Tibial nerve (tissue), 4 donors: ENCODE measurements at regions not wholly inside any gene's neighbourhood (a gene's known extent, or its start where the extent isn't known, plus 50 kb on each side); places are given as distances from the start of the nearest gene placed in this dataset.
A peak's percentile ranks its signal among the peaks of the same experiment; 100 is the strongest.

Experiments
- DNase-seq, 2 donors: peaks; one replicate each; pipeline ENCODE4 v3.0.0-alpha.2; 2019; ENCODE audit warnings: low spot score in 2 of 2
- H3K27ac ChIP-seq, 4 donors: fragments of 200-600 bp; sonication (generic) in 3 of 4; one replicate each; pipeline ENCODE4 v1.5.1; 2017 to 2019; ENCODE audit warnings: mild to moderate bottlenecking in 1 of 4
- H3K27me3 ChIP-seq, 2 donors: fragments of 200-600 bp; sonication (generic) in 1 of 2; one replicate each; pipeline versions ENCODE4 v1.5.1 to v1.6.0; 2017 to 2019
- H3K36me3 ChIP-seq, 3 donors: fragments of 200-600 bp; sonication (generic); one replicate each; pipeline ENCODE4 v1.5.1; 2018 to 2019
- H3K4me1 ChIP-seq, 4 donors: fragments of 200-600 bp; sonication (generic) in 3 of 4; one replicate each; pipeline ENCODE4 v1.5.1; 2017 to 2019
- H3K4me3 ChIP-seq, 4 donors: fragments of 200-600 bp; sonication (generic) in 3 of 4; one replicate each; pipeline ENCODE4 v1.5.1; 2017 to 2019; ENCODE audit warnings: mild to moderate bottlenecking in 1 of 4, moderate library complexity in 1 of 4
- H3K9me3 ChIP-seq, 4 donors: fragments of 200-600 bp; sonication (generic) in 3 of 4; one replicate each; pipeline ENCODE4 v1.5.1; 2017 to 2019
- EP300 ChIP-seq, 2 donors: sonication (generic); formaldehyde crosslinking; IDR thresholded peaks; one replicate each; pipeline ENCODE4 v1.6.1; 2017; ENCODE audit warnings: antibody characterized with exemption in 2 of 2, mild to moderate bottlenecking in 1 of 2
- POLR2A ChIP-seq, 2 donors: fragments of 450-650 bp; IDR thresholded peaks; one replicate each; pipeline ENCODE4 v1.6.1; 2017; ENCODE audit warnings: antibody characterized with exemption in 2 of 2, mild to moderate bottlenecking in 2 of 2, moderate library complexity in 2 of 2
- WGBS, 2 donors: methylation state at CpG; one replicate each; pipeline ENCODE4 v1.1.5; 2018; 5-methylcytosine and 5-hydroxymethylcytosine counted together
- TF ChIP-seq, protein P1 (sequence below), 5 experiments: fragments of 200-600 bp in 3 of 5; fragments of 450-650 bp in 2 of 5; sonication (generic) in 3 of 5; IDR thresholded peaks; one replicate each; pipeline ENCODE4 v1.5.1; 2016 to 2019; ENCODE audit warnings: antibody characterized with exemption in 5 of 5, mild to moderate bottlenecking in 3 of 5, moderate library complexity in 2 of 5

DNA sequence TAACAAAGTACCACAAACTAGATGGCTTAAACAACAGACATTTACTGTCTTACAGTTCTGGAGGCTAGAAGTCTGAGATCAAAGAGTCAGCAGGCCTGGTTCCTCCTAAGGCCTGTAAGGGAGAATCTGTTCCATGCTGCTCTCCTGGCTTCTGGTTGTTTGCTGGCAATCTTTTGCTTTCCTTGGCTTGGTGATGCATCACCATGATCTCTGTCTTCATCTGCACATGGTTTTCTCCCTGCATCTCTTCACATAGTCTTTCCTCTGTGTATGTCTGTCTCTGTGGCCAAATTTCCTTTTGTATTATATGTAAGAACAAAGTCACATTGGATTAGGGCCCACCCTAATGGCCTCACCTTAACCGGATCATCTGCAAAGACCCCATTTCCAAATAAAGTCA, 168.5 kb downstream of the CAPZA3 start:
- H3K4me3 ChIP-seq: no peak overlapping the region
- H3K27me3 ChIP-seq: no peaks in the 10 kb centered on the region
- TF ChIP-seq, protein P1, sequence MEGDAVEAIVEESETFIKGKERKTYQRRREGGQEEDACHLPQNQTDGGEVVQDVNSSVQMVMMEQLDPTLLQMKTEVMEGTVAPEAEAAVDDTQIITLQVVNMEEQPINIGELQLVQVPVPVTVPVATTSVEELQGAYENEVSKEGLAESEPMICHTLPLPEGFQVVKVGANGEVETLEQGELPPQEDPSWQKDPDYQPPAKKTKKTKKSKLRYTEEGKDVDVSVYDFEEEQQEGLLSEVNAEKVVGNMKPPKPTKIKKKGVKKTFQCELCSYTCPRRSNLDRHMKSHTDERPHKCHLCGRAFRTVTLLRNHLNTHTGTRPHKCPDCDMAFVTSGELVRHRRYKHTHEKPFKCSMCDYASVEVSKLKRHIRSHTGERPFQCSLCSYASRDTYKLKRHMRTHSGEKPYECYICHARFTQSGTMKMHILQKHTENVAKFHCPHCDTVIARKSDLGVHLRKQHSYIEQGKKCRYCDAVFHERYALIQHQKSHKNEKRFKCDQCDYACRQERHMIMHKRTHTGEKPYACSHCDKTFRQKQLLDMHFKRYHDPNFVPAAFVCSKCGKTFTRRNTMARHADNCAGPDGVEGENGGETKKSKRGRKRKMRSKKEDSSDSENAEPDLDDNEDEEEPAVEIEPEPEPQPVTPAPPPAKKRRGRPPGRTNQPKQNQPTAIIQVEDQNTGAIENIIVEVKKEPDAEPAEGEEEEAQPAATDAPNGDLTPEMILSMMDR (IDR thresholded peaks at IDR 0.05): no peak
- TF ChIP-seq POLR2A (IDR thresholded peaks at IDR 0.05): no peak
- TF ChIP-seq EP300 (IDR thresholded peaks at IDR 0.05): no peak
- WGBS, 2 donors: 70 to 89% methylated on average over 1 of the region's 1 CpG
- peaks cover 0 to 17% (median 0%) of the 10 kb centered on the region in 4 donors for H3K9me3 ChIP-seq
- H3K36me3 ChIP-seq: no peaks in the 10 kb centered on the region
- H3K4me1 ChIP-seq: no peaks in the 10 kb centered on the region
- H3K27ac ChIP-seq: no peak overlapping the region
- DNase-seq: peak in 1 of 2 donors; percentile 19

DNA sequence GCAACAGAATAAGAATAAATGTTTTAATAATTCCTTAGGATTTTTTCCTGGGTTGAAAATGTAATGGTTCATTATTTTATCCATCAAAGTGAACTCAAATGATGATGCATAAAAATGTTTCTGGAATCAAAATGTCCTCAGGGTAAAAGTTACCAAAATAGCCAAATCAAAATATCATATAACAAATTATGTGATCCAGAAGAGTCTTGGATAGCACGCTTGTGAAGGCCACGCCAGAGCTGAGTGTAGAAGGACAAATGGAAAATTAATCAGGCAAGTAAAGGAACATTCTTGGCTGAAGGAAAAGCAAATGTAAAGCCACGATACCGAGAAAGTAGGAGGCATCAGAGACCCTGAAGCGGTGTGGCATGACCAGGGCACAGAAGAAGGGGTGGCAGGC, 169.2 kb downstream of the CAPZA3 start:
- peak overlapping the region in 2 of 4 donors; percentile 47 to 57 for H3K27ac ChIP-seq
- 74 to 79% methylated on average over 5 of the region's 5 CpGs for WGBS, 2 donors

DNA sequence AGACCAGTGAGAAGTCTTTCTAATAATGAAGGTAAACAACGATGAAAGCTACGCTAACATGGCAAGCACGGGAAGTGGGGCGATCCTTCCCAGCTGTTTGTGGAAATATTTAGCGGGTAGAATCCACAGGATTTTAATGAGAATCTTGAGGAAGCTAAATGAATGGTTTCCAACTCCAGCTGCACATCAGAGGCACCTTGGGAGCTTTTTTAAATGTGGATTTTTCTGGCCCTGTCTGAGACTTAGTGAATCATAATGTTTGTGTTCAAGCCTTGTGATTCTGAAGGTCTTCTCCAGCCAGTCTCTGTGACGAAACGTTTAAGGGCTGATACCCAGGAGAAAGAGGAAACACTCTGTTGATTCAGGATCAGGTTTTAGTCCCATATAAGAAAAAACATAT, 169.8 kb downstream of the CAPZA3 start:
- no peak for DNase-seq
- H3K9me3 ChIP-seq: peaks cover 0 to 13% (median 0%) of the 10 kb centered on the region in 4 donors
- H3K4me3 ChIP-seq: no peak overlapping the region
- H3K36me3 ChIP-seq: no peaks in the 10 kb centered on the region
- 85 to 86% methylated on average over 7 of the region's 7 CpGs for WGBS, 2 donors
- H3K27me3 ChIP-seq: no peaks in the 10 kb centered on the region
- TF ChIP-seq POLR2A (IDR thresholded peaks at IDR 0.05) (no peak), EP300 (IDR thresholded peaks at IDR 0.05) (no peak)
- TF ChIP-seq, protein P1 (IDR thresholded peaks at IDR 0.05): no peak
- H3K4me1 ChIP-seq: no peaks in the 10 kb centered on the region
- H3K27ac ChIP-seq: peak overlapping the region in 2 of 4 donors; percentile 20 to 47

More for the DNA sequence above, 169.2 kb downstream of the CAPZA3 start:
- Histone ChIP-seq H3K27me3 (no peaks in the 10 kb centered on the region), H3K4me1 (no peaks in the 10 kb centered on the region), H3K9me3 (peaks cover 0 to 17% (median 0%) of the 10 kb centered on the region in 4 donors), H3K4me3 (no peak overlapping the region), H3K36me3 (no peaks in the 10 kb centered on the region)
- TF ChIP-seq POLR2A (IDR thresholded peaks at IDR 0.05): no peak
- TF ChIP-seq EP300 (IDR thresholded peaks at IDR 0.05): no peak
- TF ChIP-seq, protein P1 (IDR thresholded peaks at IDR 0.05): no peak
- DNase-seq: no peak

DNA sequence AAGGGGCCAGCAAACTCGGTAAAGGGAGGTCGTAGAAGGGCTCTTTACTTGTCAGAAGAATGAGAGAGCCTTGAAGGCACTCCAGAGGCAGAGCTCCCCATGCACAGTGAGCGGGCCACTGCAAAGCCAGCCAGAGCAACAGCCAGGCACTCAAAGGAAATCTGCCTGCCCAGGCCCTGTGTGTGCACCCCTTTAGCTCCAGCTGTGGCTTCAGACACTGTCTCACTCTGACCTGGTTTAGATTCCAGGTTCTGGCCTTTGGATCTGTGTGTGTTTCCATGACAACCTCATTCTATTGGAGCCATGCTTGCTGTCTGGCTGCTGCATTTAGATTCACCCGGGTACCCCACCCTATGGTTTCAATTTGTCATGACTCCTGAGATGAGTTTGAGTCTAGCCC, 170.3 kb downstream of the CAPZA3 start:
- H3K27ac ChIP-seq: peak overlapping the region in 2 of 4 donors; percentile 20 to 47
- H3K27me3 ChIP-seq: no peaks in the 10 kb centered on the region
- WGBS, 2 donors: 58 to 66% methylated on average over 4 of the region's 4 CpGs
- TF ChIP-seq, protein P1 (IDR thresholded peaks at IDR 0.05): no peak
- TF ChIP-seq EP300 (IDR thresholded peaks at IDR 0.05) (no peak), POLR2A (IDR thresholded peaks at IDR 0.05) (no peak)
- H3K9me3 ChIP-seq: peaks cover 0 to 12% (median 0%) of the 10 kb centered on the region in 4 donors
- no peaks in the 10 kb centered on the region for H3K4me1 ChIP-seq
- DNase-seq: no peak
- H3K4me3 ChIP-seq: no peak overlapping the region
- H3K36me3 ChIP-seq: no peaks in the 10 kb centered on the region

DNA sequence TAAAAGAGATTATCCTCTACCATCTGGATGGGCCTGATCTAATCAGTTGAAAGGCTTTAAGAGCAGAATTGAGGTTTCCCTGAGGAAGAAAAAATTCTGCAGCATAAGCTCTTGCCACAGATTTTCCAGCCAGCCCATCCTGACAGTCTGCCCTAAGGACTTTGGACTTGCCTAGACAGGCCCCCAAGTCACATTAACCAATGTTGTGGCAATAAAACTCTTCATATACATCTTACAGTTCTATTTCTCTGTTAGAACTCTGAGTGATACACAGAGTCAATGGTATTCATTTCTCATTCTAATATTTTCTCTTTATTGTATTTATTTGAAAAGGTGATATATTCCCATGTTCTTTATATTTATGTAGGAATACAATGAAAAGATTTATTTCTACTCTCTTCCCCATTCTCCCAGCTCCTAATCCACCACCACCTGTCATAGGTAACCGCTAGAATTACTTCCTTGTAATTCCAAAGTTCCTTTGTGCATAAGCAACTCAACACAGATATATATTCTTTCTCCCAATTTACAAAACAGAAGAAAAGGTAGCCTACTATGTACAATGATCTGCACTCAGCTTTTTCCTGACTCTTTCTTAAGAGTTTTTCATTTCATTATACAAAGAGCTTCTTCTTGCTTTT, 182.1 kb downstream of the CAPZA3 start:
- TF ChIP-seq POLR2A (IDR thresholded peaks at IDR 0.05) (no peak), EP300 (IDR thresholded peaks at IDR 0.05) (no peak)
- TF ChIP-seq, protein P1 (IDR thresholded peaks at IDR 0.05): no peak
- Histone ChIP-seq H3K27me3 (no peaks in the 10 kb centered on the region), H3K27ac (no peak overlapping the region), H3K4me1 (no peaks in the 10 kb centered on the region), H3K36me3 (no peaks in the 10 kb centered on the region), H3K4me3 (no peak overlapping the region), H3K9me3 (no peaks in the 10 kb centered on the region)
- 88 to 91% methylated on average over 1 of the region's 1 CpG for WGBS, 2 donors
- DNase-seq: no peak
